GM18861 (cell line): ENCODE measurements at regions not wholly inside any gene's neighbourhood (a gene's known extent, or its start where the extent isn't known, plus 50 kb on each side); places are given as distances from the start of the nearest gene placed in this dataset.

Experiments used
- ATAC-seq: cut with Tn5 transposase; IDR thresholded peaks from one replicate; pipeline ENCODE4 v1.9.1; 2021; ENCODE audit not compliant: unreplicated experiment

DNA sequence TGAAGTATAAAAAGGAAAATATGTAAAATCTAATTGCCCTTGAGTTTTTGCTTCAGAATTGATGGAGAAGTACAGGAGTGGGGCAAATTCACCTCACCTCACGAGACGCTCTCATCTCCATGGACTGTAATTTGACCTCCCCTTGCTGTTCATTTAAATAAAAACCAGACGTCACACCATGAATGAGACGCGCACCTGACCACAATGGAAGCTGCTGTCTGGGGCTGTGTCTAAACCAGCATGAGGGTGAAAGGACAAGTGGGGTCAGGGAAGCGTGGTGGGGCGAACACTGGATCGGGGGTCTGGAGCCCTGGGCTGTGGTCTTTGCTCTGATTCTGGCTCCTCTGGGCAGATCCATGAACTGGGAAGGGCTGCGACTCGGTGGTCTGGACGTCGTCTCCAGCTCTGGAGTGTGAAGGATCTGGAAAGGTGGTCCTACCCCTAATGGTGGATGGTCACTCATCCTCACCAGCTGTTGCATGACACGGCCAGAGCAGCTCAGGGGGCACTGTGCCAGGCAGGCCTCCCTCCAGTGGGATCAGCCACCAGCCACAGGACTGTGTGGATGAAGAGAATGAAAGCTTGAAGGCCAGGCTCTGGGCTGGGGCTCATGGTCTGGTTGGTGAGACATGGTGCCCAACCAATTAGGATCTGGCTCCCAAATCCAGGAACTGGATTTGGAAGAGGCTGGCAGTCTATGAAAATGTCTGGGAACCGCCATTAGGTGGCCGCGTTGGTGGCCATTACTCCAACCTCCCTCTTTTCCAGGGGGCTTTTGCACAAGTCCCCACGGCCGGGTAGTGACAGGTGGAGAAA lies 728.6 kb downstream of the PTPRU start:
- ATAC-seq = no peak

GRCh38 chr1:29963946-29964345 lies 727.6 kb downstream of the PTPRU start:
- no peak for ATAC-seq

DNA sequence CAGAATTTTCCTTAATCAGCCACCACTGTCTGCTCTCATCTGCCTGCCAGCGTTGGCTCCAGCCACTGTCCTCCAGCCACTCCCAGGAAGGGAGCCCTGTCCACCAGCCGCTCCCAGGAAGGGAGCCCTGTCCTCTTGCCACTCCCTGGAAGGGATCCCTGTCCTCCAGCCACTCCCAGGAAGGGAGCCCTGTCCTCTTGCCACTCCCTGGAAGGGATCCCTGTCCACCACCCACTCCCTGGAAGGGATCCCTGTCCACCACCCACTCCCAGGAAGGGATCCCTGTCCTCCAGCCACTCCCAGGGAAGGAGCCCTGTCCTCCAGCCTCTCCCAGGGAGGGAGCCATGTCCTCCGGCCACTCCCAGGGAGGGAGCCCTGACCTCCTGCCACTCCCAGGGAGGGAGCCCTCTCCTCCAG lies 726.5 kb downstream of the PTPRU start:
- no peak for ATAC-seq

GRCh38 chr1:29962336-29962735 lies 726.0 kb downstream of the PTPRU start:
- no peak for ATAC-seq

DNA sequence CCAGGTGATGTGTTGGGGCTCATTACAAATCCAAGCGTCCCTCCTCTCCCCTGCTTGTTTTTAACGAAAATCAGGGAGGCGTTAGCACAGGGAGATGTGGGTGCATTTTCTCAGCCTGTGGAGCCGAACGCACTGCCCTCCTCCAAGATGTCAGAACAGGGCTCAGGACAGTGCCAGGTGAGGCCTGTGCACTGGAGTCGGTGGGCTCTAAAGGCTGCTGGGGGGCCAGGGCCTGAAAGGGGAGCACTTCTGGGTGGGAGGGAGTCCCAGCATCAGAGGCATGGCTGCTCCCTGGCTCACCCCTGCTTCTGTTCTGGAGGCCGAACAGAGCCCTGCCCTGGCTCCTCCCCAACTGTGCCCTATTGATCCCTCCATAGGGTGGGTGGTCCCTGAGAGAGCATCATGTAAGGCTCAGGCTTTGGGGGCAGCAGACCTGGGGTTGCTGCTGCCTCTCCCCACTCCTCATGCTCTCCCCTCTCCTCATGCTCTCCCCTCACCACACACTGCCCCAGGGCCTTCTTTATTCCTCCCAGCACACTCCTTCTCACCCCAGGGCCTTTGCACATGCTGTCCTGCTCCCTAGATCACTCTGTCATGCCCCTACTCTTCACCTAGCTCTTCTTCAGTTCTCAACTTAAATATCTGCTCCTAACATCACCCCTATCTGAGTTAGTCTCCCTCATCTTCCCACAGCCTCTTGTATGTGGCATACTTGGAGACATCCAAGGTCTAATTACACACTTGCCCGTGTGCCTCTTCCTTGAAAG lies 725.2 kb downstream of the PTPRU start:
- ATAC-seq = no peak

DNA sequence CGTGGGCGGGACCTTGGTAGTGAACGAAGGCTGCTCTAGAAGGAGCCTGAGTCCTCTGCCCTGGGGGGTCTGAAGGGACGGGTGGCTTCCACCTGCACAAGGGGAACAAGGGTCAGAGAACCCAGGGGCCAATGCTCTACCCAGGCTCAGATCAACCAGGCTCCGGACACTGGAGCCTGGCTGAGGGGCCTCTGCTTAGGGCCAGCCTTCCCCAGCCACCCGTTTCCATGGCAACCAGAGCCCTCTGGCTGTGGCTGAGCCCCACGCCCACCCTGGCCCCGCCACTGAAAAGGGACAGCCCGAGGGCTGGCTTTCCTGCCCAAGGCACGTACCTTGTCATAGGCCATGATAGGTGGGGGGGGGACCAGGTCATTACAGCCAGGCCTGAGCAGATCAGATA lies 724.6 kb downstream of the PTPRU start:
- no peak for ATAC-seq

- no peak for ATAC-seq
These were observed 723.9 kb downstream of the PTPRU start for GRCh38 chr1:29960156-29960755.

DNA sequence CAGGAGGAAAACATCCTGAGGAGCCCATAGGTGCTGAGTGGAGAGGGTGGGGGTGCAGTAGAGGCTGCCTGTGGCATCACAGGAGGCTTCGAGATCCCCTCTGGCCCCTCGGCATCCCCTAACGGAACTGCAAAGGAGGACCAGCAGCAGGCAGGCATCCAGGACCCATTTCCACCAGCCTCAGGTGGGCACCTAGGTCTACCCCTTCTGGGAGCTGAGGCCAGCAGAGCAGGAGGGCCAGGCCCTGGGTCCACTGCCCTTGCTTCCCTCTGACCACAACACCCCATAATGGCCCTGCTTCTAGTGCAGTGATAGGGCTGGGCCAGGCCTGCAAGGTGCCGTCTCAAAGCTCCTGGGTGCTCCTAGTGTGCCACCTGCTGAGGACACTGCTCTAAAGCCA lies 723.0 kb downstream of the PTPRU start:
- no peak for ATAC-seq

DNA sequence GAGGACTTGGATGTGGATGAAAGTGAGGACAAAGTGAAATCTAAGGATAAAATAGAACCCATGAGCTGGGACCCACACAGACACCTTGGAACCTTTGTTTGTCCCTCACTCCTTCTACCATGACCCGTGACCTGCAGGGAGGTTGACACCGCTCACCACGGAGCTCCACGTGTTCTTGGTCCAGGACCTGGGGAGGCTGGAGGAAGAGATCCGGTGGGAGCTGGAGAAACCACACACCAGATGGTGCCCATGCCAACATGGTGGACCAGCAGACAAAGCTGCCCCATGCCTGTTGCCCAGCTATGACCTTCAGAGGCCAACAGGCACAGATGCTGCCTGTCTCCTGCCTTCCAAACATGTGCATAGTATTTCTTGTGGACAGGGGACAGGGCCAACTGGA lies 721.9 kb downstream of the PTPRU start:
- ATAC-seq = no peak

GRCh38 chr1:29956349-29957030 lies 720.2 kb downstream of the PTPRU start:
- no peak for ATAC-seq

DNA sequence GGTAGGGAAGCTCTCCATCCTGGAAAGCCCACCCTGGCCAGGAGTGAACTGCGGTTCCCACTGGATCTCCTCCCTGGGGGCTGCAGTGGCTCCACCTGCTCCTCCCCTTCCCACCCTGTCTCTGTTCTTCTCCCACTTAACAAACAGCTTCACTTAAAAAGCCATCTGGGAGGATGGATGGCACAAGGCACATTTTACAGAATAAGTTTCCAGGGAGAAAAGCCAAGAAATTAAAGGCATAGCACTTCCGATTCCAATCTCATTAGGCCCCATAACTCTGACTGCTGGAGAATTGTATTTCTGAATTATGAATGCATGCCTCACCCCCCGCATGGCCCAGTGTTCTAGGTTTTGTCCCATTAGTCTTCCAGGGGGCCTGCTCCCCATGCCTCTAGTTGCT lies 718.3 kb downstream of the PTPRU start:
- ATAC-seq = no peak

DNA sequence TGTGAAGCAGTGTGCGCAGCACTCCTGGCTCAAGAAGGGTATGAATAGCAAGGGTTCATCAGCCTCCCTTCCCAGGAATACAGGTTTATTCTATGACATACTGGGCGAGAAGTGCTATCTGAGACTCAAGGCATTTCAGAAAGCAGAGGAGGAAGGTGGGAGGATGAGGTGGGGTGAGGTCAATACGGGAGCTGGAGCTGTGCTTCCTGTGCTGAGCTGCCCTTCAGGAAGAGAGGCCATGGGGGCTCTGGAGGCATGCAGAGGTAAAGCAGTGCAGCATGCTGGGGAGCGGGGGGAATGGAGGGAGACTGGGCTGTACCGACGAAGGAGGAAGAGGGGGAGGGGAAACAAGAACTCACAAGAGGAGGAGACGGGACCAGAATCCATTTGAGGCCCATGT lies 717.6 kb downstream of the PTPRU start:
- ATAC-seq = no peak

- ATAC-seq = no peak
These were observed 713.4 kb downstream of the PTPRU start for GRCh38 chr1:29949676-29950075.

DNA sequence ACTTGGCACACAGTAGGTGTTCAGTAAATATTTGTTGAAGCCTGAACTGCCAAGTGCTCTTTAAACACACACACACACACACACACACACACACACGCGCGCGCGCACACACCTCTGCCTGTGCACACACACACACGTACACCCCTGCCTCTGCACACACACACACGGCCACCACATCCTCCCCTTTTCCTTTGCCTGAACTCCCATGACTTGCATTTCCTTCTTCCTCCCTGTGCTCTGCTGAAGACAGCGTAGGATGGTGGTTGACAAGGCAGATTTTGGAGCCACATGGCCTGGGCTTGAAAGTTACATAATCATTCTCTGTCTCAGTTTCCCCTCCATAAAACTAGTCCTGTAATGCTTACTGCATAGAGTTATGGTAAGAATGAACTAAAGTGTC lies 712.3 kb downstream of the PTPRU start:
- ATAC-seq = no peak

DNA sequence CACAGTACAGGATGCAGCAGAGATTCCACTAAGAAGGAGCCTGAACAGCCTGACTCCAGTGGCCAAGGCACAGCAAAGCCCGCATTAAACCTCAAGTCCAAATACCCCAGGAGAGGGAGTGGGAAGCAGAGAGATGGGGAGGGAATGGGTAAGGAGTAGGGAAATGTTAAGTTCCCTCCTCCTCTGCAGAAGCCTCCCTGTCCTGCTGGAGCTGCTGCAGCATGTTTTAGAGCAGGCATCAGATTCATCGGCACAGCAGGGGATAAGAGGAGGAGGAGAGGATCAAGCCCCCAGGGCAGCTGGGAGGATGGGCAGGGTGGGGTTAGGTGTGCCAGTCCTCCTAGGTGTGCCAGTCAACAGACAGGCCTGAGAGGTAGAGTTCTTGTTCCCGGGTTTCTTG lies 709.7 kb downstream of the PTPRU start:
- no peak for ATAC-seq

GRCh38 chr1:29945426-29945825 lies 709.1 kb downstream of the PTPRU start:
- no peak for ATAC-seq

- no peak for ATAC-seq
These were observed 708.1 kb downstream of the PTPRU start for GRCh38 chr1:29944253-29944905.

- no peak for ATAC-seq
These were observed 706.7 kb downstream of the PTPRU start for GRCh38 chr1:29943034-29943433.

DNA sequence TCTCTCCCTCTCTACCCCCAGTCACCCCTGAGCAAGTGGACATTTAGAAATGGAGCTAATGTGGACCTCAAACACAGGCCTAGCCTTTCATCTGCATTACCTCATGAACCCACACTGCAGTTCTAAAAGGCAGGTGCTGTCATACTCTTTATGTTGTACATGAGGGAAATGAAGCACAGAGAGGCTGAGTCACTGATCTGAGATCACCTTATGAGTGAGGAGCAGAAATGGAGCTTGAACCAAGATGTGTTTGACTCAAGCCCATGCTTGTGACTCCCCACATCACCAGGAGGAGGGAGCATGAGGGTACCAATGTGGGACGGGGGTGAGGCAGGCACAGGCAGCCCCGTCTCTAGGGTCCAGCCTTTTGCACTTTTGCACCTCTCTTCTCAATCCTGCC lies 702.8 kb downstream of the PTPRU start:
- no peak for ATAC-seq

DNA sequence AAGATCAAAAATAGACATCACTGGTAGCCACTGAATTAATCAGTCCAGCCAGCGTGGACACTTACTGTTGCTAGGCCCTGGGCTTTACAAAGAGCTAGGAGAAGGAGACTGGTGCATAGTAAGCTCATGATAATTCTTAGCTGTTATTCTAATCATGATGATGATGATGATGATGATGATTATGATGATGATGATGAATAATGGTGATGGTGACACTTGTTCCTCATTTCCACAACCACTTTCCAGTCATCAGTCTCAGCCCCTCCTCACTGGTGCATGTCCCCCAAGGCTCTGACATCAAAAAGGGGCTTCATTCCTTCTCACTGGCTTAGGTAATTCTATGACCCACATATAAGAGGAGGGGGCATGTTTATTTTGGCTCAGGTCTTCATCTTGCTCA lies 701.0 kb downstream of the PTPRU start:
- ATAC-seq = no peak

GRCh38 chr1:29936031-29936544 lies 699.8 kb downstream of the PTPRU start:
- ATAC-seq = no peak
